Panc1 (cell line): ENCODE measurements at regions not wholly inside any gene's neighbourhood (a gene's known extent, or its start where the extent isn't known, plus 50 kb on each side); places are given as distances from the start of the nearest gene placed in this dataset.

ENCODE experiments used
- ATAC-seq: fragments of 200-7000 bp; cut with Tn5 transposase; 2 replicates; pipeline ENCODE4 v1.9.1; 2020; ENCODE audit warnings: mild to moderate bottlenecking, moderate library complexity
- BruUV-seq: library from RNA; stranded (reverse); fragments of 400-500 nt; replicated peaks from 2 replicates; lab custom pipeline; 2021; lab: Mats Ljungman, UMichigan
- CTCF ChIA-PET: fragments of 300-600 bp; sonication (Branson Sonifier 250); formaldehyde crosslinking; loops from one replicate; lab custom pipeline; 2022; ENCODE audit warnings: antibody characterized with exemption; lab: Charles Lee
- POLR2A ChIA-PET: fragments of 300-600 bp; sonication (Branson Sonifier 250); formaldehyde crosslinking; loops from one replicate; lab custom pipeline; 2022; ENCODE audit warnings: antibody characterized with exemption; lab: Charles Lee
- DNase-seq: peaks from one replicate; pipeline ENCODE4 v3.0.0-alpha.2; 2010; ENCODE audit warnings: low read depth, low spot score
- H3K27ac ChIP-seq: 2 replicates; pipeline ENCODE4 v1.5.1; 2011; ENCODE audit warnings: mild to moderate bottlenecking, low read length, inconsistent platforms
- H3K27me3 ChIP-seq: fragments of 200-500 bp; sonication (Bioruptor generic); 2 replicates; pipeline ENCODE4 v1.6.0; 2014; ENCODE audit warnings: low read length, inconsistent platforms; ENCODE audit not compliant: control insufficient read depth, insufficient read depth
- H3K36me3 ChIP-seq: fragments of 200-500 bp; sonication (Bioruptor generic); 2 replicates; pipeline ENCODE4 v1.5.1; 2014; ENCODE audit warnings: inconsistent platforms, mild to moderate bottlenecking, low read length, moderate library complexity; ENCODE audit not compliant: control insufficient read depth, insufficient read depth
- H3K4me1 ChIP-seq: 2 replicates; pipeline ENCODE4 v1.5.1; 2011; ENCODE audit warnings: inconsistent platforms, mild to moderate bottlenecking, low read length, moderate library complexity; ENCODE audit not compliant: control insufficient read depth, insufficient read depth
- H3K4me3 ChIP-seq, 2 experiments: 2 replicates each; pipeline ENCODE4 v1.5.1; 2011 to 2012; ENCODE audit warnings: low read depth in 2 of 2, low read length in 2 of 2, mild to moderate bottlenecking in 2 of 2, inconsistent platforms in 1 of 2, moderate library complexity in 1 of 2
- H3K9me3 ChIP-seq: fragments of 200-500 bp; sonication (Bioruptor generic); 2 replicates; pipeline ENCODE4 v1.5.1; 2014; ENCODE audit warnings: low read depth, mild to moderate bottlenecking, inconsistent platforms, low read length, moderate library complexity; ENCODE audit not compliant: control insufficient read depth, insufficient read depth
- POLR2AphosphoS5 ChIP-seq: IDR thresholded peaks from 2 replicates; pipeline ENCODE4 v1.6.1; 2012; ENCODE audit warnings: mild to moderate bottlenecking, low read depth, low read length, moderate library complexity
- REST ChIP-seq, 2 experiments: IDR thresholded peaks; 2 replicates each; pipeline ENCODE4 v1.6.1; 2011 to 2012; ENCODE audit warnings: low read depth in 2 of 2, control low read depth in 1 of 2, low read length in 1 of 2, mild to moderate bottlenecking in 1 of 2, moderate library complexity in 1 of 2; ENCODE audit not compliant: insufficient read depth in 1 of 2
- SIN3A ChIP-seq: IDR thresholded peaks from 2 replicates; pipeline ENCODE4 v1.6.1; 2012; ENCODE audit warnings: low read depth, mild to moderate bottlenecking, low read length, moderate library complexity, borderline replicate concordance; ENCODE audit not compliant: insufficient read depth
- TCF7L2 ChIP-seq: IDR thresholded peaks from 2 replicates; pipeline ENCODE4 v1.6.1; 2011; ENCODE audit warnings: mild to moderate bottlenecking, low read depth, low read length, inconsistent platforms
- in situ Hi-C: cut with HindIII; loops from 2 replicates; pipeline ENCODE4 v1.10.0; 2016; ENCODE audit warnings: low sequenced_read_pairs, low pct_unique_long_range_greater_than_20kb
- intact Hi-C: fragments of 100-400 bp; cut with micrococcal nuclease; formaldehyde crosslinking; loops from one replicate; pipeline ENCODE4 v1.10.0; 2022; ENCODE audit not compliant: unreplicated experiment
- TF ChIP-seq, protein P1 (sequence below): fragments of 450-650 bp; IDR thresholded peaks from 2 replicates; pipeline ENCODE4 v1.5.1; 2017; ENCODE audit warnings: mild to moderate bottlenecking

- no peak for DNase-seq
- ATAC-seq = no peak
- no TSS peak for BruUV-seq
- H3K27me3 ChIP-seq = peaks cover 2% of the 10 kb centered on the region; the same call in 1 of the 2 replicates
- TF ChIP-seq, protein P1, sequence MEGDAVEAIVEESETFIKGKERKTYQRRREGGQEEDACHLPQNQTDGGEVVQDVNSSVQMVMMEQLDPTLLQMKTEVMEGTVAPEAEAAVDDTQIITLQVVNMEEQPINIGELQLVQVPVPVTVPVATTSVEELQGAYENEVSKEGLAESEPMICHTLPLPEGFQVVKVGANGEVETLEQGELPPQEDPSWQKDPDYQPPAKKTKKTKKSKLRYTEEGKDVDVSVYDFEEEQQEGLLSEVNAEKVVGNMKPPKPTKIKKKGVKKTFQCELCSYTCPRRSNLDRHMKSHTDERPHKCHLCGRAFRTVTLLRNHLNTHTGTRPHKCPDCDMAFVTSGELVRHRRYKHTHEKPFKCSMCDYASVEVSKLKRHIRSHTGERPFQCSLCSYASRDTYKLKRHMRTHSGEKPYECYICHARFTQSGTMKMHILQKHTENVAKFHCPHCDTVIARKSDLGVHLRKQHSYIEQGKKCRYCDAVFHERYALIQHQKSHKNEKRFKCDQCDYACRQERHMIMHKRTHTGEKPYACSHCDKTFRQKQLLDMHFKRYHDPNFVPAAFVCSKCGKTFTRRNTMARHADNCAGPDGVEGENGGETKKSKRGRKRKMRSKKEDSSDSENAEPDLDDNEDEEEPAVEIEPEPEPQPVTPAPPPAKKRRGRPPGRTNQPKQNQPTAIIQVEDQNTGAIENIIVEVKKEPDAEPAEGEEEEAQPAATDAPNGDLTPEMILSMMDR = no peak
- TF ChIP-seq REST (IDR thresholded peaks at IDR 0.05; ENCODE audit: insufficient read depth in 1 of 2, low read depth in 2 of 2, low read length in 1 of 2) (no peak), SIN3A (no peak)
- H3K27ac ChIP-seq = no peak overlapping the region
- in situ Hi-C loops = no loop called here
- intact Hi-C loops = no loop called here
- no peak overlapping the region for H3K4me3 ChIP-seq
- no peaks in the 10 kb centered on the region for H3K9me3 ChIP-seq
- ChIA-PET CTCF (no interaction called here), POLR2A (no interaction called here)
- no peaks in the 10 kb centered on the region for H3K36me3 ChIP-seq
- H3K4me1 ChIP-seq = no peaks in the 10 kb centered on the region
Observed at GRCh38 chr5:62112689-62113228, 193.2 kb upstream of the KIF2A start.

- H3K36me3 ChIP-seq = no peaks in the 10 kb centered on the region
- no peaks in the 10 kb centered on the region for H3K9me3 ChIP-seq
- in situ Hi-C loops (no loop called here), intact Hi-C loops (no loop called here)
- no peak overlapping the region for H3K4me3 ChIP-seq
- no peak overlapping the region for H3K27ac ChIP-seq
- ChIA-PET CTCF (no interaction called here), POLR2A (no interaction called here)
- BruUV-seq = no TSS peak
- H3K27me3 ChIP-seq = peaks cover 2% of the 10 kb centered on the region; the same call in 1 of the 2 replicates
- DNase-seq (no peak), ATAC-seq (no peak)
- H3K4me1 ChIP-seq = no peaks in the 10 kb centered on the region
- TF ChIP-seq TCF7L2 (no peak), REST (IDR thresholded peaks at IDR 0.05; ENCODE audit: insufficient read depth in 1 of 2, low read depth in 2 of 2, low read length in 1 of 2) (no peak), POLR2AphosphoS5 (no peak)
Observed at GRCh38 chr5:62115014-62115413, 191.0 kb upstream of the KIF2A start.
